Stimulated activated effector memory CD8-positive, alpha-beta T cell treated with anti-CD3 and anti-CD28 coated beads, Interleukin-12 subunit alpha, Interleukin-12 subunit beta, amount 100 ng/mL, for 72 hours (primary cell): ENCODE measurements at regions not wholly inside any gene's neighbourhood (a gene's known extent, or its start where the extent isn't known, plus 50 kb on each side); places are given as distances from the start of the nearest gene placed in this dataset.

Source experiments
- ATAC-seq: fragments of 150-1000 bp; cut with Tn5 transposase; 2 replicates; pipeline ENCODE4 v1.10.0; 2021
- DNase-seq, 2 donors: peaks; one replicate each; pipeline ENCODE4 v3.0.0; 2021 to 2022; ENCODE audit warnings: low spot score in 2 of 2
- H3K27ac Mint-ChIP-seq: one replicate; pipeline ENCODE4 v1.8.0; 2022; ENCODE audit warnings: mild to moderate bottlenecking, mixed read lengths
- H3K36me3 Mint-ChIP-seq: one replicate; pipeline ENCODE4 v1.8.0; 2022; ENCODE audit warnings: mild to moderate bottlenecking, mixed read lengths
- H3K4me1 Mint-ChIP-seq: one replicate; pipeline ENCODE4 v1.8.0; 2022; ENCODE audit warnings: mixed read lengths
- H3K4me3 Mint-ChIP-seq: one replicate; pipeline ENCODE4 v1.8.0; 2022; ENCODE audit warnings: mild to moderate bottlenecking, mixed read lengths
- H3K9me3 Mint-ChIP-seq: one replicate; pipeline ENCODE4 v1.8.0; 2022; ENCODE audit warnings: mixed read lengths

DNA sequence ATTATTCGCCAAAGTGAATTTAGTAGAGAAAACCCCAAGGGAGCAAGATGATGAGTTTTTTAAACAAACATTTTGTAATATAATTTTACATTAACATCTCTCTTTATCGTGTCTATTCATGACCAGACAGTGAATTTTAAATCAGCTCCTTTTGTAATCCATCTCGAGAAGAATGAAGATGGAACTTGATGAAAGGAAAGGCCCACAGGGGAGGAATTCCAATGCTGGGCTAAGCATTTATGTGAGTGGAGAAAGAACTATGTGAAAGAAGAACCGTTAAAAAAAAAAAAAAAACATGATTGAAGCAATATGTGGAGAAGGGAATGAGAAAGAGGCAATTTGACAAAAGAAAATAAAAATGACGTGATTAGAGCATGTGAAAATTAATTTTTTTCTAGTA lies 170.6 kb downstream of the KCTD12 start:
- DNase-seq (no peak), ATAC-seq (no peak)
- no peaks in the 10 kb centered on the region for H3K9me3 Mint-ChIP-seq
- no peaks in the 10 kb centered on the region for H3K4me1 Mint-ChIP-seq
- H3K27ac Mint-ChIP-seq = no peak overlapping the region
- H3K36me3 Mint-ChIP-seq = no peaks in the 10 kb centered on the region
- no peak overlapping the region for H3K4me3 Mint-ChIP-seq

DNA sequence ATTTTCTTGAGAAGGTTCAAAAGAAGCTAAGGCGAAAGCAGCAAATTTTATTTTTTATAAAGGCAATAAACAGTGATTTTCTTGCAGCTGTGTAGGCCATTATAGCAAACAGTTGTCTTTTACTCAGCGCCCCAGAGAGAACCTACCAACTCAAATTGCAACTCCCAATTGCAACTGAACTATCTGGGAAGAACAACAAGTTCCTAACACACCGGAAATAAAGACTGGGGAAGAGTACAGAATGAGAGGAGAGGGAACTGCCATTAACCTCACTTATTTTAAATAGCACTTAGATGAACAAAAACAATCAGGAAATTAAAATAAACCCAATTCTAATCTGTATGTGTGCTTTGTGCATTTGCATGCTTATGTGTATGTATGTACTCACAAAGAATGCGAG lies 171.1 kb downstream of the KCTD12 start:
- no peaks in the 10 kb centered on the region for H3K36me3 Mint-ChIP-seq
- no peak for ATAC-seq
- no peaks in the 10 kb centered on the region for H3K4me1 Mint-ChIP-seq
- H3K9me3 Mint-ChIP-seq = no peaks in the 10 kb centered on the region
- H3K4me3 Mint-ChIP-seq = no peak overlapping the region
- H3K27ac Mint-ChIP-seq = no peak overlapping the region
- no peak for DNase-seq

- H3K27ac Mint-ChIP-seq = no peak overlapping the region
- H3K9me3 Mint-ChIP-seq = no peaks in the 10 kb centered on the region
- H3K4me1 Mint-ChIP-seq = no peaks in the 10 kb centered on the region
- ATAC-seq (peak; percentile 27), DNase-seq (no peak)
- H3K4me3 Mint-ChIP-seq = no peak overlapping the region
- no peaks in the 10 kb centered on the region for H3K36me3 Mint-ChIP-seq
Observed at GRCh38 chr13:76713280-76713679, 172.9 kb downstream of the KCTD12 start.

DNA sequence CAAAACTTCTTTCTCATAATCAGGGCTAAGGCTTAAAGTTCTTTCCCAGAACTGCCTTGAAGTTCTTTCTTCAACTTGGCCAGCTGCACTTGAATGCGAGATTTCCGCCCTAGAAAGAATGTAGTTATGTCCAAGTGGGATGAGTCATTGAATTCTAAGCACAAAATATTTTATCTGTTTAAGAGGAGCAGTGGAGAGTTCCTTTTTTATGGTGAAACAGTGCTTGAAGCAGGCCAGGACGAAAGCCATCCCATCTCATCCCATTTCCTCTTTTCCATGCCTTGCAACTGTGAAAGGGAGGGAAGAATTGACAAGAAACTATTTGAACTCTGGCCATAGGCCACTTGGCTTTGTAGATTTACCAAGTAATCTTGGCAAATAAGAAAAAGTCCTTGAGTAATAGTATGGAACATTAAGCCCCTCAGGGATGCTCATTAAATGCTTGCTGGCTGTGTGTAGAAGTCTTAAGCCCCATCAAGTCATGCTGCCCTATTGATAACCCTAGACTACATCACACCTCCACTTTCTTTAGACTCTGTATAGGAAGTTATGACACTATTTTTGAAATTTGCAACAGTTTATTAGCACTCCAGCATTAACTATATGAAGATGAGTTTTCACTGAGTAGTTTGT lies 174.5 kb downstream of the KCTD12 start:
- H3K36me3 Mint-ChIP-seq = no peaks in the 10 kb centered on the region
- H3K4me3 Mint-ChIP-seq = no peak overlapping the region
- DNase-seq (no peak), ATAC-seq (no peak)
- H3K27ac Mint-ChIP-seq = no peak overlapping the region
- H3K4me1 Mint-ChIP-seq = no peaks in the 10 kb centered on the region
- no peaks in the 10 kb centered on the region for H3K9me3 Mint-ChIP-seq

GRCh38 chr13:76709851-76710250 lies 176.4 kb downstream of the KCTD12 start:
- Mint-ChIP-seq H3K4me3 (no peak overlapping the region), H3K36me3 (no peaks in the 10 kb centered on the region), H3K4me1 (no peaks in the 10 kb centered on the region), H3K27ac (no peak overlapping the region), H3K9me3 (no peaks in the 10 kb centered on the region)
- no peak for DNase-seq
- ATAC-seq = no peak

GRCh38 chr13:76708138-76708688 lies 178.0 kb downstream of the KCTD12 start:
- no peaks in the 10 kb centered on the region for H3K4me1 Mint-ChIP-seq
- no peaks in the 10 kb centered on the region for H3K36me3 Mint-ChIP-seq
- no peak overlapping the region for H3K4me3 Mint-ChIP-seq
- no peak overlapping the region for H3K27ac Mint-ChIP-seq
- H3K9me3 Mint-ChIP-seq = no peaks in the 10 kb centered on the region
- DNase-seq (no peak), ATAC-seq (no peak)

GRCh38 chr13:76707360-76707759 lies 178.8 kb downstream of the KCTD12 start:
- no peak overlapping the region for H3K4me3 Mint-ChIP-seq
- no peaks in the 10 kb centered on the region for H3K9me3 Mint-ChIP-seq
- no peak for DNase-seq
- H3K4me1 Mint-ChIP-seq = no peaks in the 10 kb centered on the region
- ATAC-seq = no peak
- H3K27ac Mint-ChIP-seq = no peak overlapping the region
- no peaks in the 10 kb centered on the region for H3K36me3 Mint-ChIP-seq

- Mint-ChIP-seq H3K4me3 (no peak overlapping the region), H3K9me3 (no peaks in the 10 kb centered on the region), H3K36me3 (no peaks in the 10 kb centered on the region), H3K4me1 (no peaks in the 10 kb centered on the region), H3K27ac (no peak overlapping the region)
- DNase-seq (no peak), ATAC-seq (no peak)
Observed at GRCh38 chr13:76703621-76704288, 182.4 kb downstream of the KCTD12 start.

- no peak overlapping the region for H3K27ac Mint-ChIP-seq
- no peaks in the 10 kb centered on the region for H3K4me1 Mint-ChIP-seq
- no peak for DNase-seq
- H3K4me3 Mint-ChIP-seq = no peak overlapping the region
- no peak for ATAC-seq
- H3K9me3 Mint-ChIP-seq = no peaks in the 10 kb centered on the region
- H3K36me3 Mint-ChIP-seq = no peaks in the 10 kb centered on the region
Observed at GRCh38 chr13:76703216-76703615, 183.0 kb downstream of the KCTD12 start.

DNA sequence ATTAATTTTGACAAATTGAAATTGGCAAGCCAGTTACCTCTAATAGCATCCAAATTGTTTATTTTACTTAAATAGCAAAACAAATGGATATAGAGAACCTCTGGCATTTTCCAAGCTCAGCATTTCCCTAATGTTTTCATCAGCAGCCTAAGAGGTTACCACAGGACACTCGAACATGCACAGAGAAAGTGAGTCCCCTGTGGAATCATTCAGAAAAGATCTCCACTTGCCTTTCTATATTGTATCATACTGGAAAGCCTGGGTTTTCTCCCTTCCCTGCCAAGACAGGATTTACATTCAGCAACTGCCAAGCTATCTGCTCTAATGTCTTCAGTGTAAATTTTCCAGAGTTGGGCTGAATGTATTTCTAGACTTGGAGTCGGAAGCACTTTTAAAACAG lies 188.9 kb downstream of the KCTD12 start:
- Mint-ChIP-seq H3K9me3 (no peaks in the 10 kb centered on the region), H3K4me3 (no peak overlapping the region), H3K4me1 (no peaks in the 10 kb centered on the region), H3K36me3 (no peaks in the 10 kb centered on the region), H3K27ac (no peak overlapping the region)
- ATAC-seq (no peak), DNase-seq (no peak)

DNA sequence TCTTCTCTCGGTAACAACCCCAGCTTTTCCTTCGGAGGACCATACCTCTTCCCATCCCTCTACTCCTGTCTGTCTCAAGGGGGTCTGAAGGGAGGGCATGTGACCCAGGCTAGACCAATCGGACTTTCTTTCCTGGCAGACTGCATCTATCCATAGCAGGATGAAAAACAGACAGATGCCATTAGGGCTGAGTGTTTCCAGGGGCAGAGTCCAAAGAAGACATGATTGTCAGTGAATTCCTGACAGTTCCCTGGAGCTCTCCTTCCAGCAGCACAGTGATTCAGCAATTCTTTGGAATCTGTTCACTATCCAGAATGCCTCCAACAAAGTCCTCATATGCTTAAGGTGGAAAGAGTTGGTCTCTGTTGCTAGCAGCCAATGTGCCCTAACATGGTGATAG lies 189.8 kb downstream of the KCTD12 start:
- Mint-ChIP-seq H3K36me3 (no peaks in the 10 kb centered on the region), H3K4me1 (no peaks in the 10 kb centered on the region), H3K4me3 (no peak overlapping the region), H3K9me3 (no peaks in the 10 kb centered on the region), H3K27ac (no peak overlapping the region)
- peak; percentile 34 for ATAC-seq
- no peak for DNase-seq

DNA sequence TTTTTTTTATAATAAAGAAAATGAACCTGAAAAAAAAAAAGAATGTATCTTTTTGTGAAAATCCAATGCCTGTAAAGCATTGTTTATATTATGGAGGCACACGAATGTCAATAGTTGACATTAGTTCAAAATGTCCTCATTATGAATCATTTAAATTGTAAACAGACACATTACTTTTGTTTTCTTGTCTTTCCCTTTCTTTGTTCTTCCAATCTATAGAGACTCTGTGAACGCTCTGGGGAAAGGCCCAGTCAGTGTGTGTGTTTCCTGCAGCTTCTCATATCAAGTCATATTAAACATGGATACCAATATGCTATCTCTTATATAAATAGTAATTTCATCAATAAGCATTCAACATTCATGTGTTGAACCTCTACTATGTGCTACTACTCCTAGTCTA lies 193.1 kb downstream of the KCTD12 start:
- Mint-ChIP-seq H3K4me1 (no peaks in the 10 kb centered on the region), H3K27ac (no peak overlapping the region)
- no peak for ATAC-seq

DNA sequence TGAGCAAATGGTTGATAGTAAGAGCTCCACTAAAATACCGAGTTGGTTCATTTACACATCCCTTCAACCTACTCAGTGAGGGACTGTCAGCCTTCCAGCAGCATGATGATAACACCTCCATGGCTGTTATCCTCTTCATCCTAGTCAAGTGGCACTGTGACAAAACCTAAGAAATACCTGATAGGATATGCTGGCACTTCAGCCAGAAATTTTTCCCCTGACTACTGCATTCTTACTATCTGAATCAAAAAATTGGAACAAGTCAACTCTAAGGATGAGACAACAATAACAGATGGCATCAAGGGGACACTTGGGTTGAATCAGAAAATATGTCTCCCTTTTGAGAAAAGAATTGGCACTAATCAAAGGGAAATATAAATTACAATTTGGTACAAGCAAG lies 193.9 kb downstream of the KCTD12 start:
- H3K9me3 Mint-ChIP-seq = no peaks in the 10 kb centered on the region
- no peak overlapping the region for H3K27ac Mint-ChIP-seq
- no peak for DNase-seq
- no peaks in the 10 kb centered on the region for H3K4me1 Mint-ChIP-seq
- no peaks in the 10 kb centered on the region for H3K36me3 Mint-ChIP-seq
- no peak for ATAC-seq
- H3K4me3 Mint-ChIP-seq = no peak overlapping the region

More for the DNA sequence above, 193.1 kb downstream of the KCTD12 start:
- Mint-ChIP-seq H3K36me3 (no peaks in the 10 kb centered on the region), H3K9me3 (no peaks in the 10 kb centered on the region), H3K4me3 (no peak overlapping the region)
- DNase-seq = no peak

GRCh38 chr13:76690611-76691010 lies 195.6 kb downstream of the KCTD12 start:
- no peaks in the 10 kb centered on the region for H3K9me3 Mint-ChIP-seq
- DNase-seq = no peak
- H3K27ac Mint-ChIP-seq = no peak overlapping the region
- no peaks in the 10 kb centered on the region for H3K36me3 Mint-ChIP-seq
- no peak for ATAC-seq
- H3K4me1 Mint-ChIP-seq = no peaks in the 10 kb centered on the region
- H3K4me3 Mint-ChIP-seq = no peak overlapping the region

DNA sequence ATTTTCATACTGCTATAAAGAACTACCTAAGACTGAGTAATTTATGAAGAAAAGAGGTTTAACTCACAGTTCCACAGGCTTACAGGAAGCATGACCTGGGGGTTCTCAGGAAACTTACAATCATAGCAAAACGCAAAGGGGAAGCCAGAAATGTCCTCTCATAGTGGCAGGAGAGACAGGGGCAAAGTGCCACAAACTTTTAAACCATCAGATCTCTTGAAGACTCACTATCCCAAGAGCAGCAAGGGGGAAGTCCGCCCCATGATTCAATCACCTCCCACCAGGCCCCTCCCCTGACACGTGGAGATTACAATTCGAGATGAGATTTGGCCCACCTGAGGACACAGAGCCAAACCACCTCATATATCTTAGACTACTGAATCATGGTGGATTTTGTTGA lies 198.7 kb downstream of the KCTD12 start:
- H3K27ac Mint-ChIP-seq = no peak overlapping the region
- no peak for ATAC-seq
- DNase-seq = no peak
- no peaks in the 10 kb centered on the region for H3K36me3 Mint-ChIP-seq
- H3K4me3 Mint-ChIP-seq = no peak overlapping the region
- no peaks in the 10 kb centered on the region for H3K4me1 Mint-ChIP-seq
- H3K9me3 Mint-ChIP-seq = no peaks in the 10 kb centered on the region

- ATAC-seq (no peak), DNase-seq (no peak)
- Mint-ChIP-seq H3K36me3 (no peaks in the 10 kb centered on the region), H3K4me3 (no peak overlapping the region), H3K4me1 (no peaks in the 10 kb centered on the region), H3K9me3 (no peaks in the 10 kb centered on the region), H3K27ac (no peak overlapping the region)
Observed at GRCh38 chr13:76685938-76686337, 200.3 kb downstream of the KCTD12 start.
